Ovary (tissue), 3 donors: ENCODE measurements at regions not wholly inside any gene's neighbourhood (a gene's known extent, or its start where the extent isn't known, plus 50 kb on each side); places are given as distances from the start of the nearest gene placed in this dataset.
"Not testable (repeated sequence)": the region's sequence is repeated elsewhere in the genome, so short reads cannot be mapped to it uniquely, and the experiment has no call there.

Experiments
- POLR2A ChIP-seq: fragments of 450-650 bp; IDR thresholded peaks from one replicate; pipeline ENCODE4 v1.6.1; 2017; ENCODE audit warnings: antibody characterized with exemption, mild to moderate bottlenecking, moderate library complexity
- TF ChIP-seq, protein P1 (sequence below), 3 donors: fragments of 450-650 bp in 2 of 3; fragments of 200-600 bp in 1 of 3; IDR thresholded peaks; one replicate each; pipeline versions ENCODE4 v1.5.1 to v1.8.0; 2016 to 2022; ENCODE audit warnings: antibody characterized with exemption in 3 of 3, mild to moderate bottlenecking in 1 of 3
- donor health status: DM: no; HTN: no; CAD: no.

DNA sequence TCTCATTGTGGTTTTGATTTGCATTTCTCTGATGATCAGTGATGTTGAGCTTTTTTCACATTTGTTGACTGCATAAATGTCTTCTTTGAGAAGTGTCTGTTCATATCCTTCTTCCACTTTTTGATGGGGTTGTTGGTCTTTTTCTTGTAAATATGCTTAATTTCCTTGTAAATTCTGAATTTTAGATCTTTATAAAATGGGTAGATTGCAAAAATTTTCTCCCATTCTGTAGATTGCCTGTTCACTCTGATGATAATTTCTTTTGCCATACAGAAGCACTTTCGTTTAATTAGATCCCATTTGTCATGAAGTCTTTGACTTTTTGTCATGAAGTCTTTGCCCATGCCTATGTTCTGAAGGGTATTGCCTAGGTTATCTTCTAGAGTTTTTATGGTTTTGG is 817.5 kb downstream of the STPG2 start:
- not testable (repeated sequence) for TF ChIP-seq POLR2A
- TF ChIP-seq, protein P1, sequence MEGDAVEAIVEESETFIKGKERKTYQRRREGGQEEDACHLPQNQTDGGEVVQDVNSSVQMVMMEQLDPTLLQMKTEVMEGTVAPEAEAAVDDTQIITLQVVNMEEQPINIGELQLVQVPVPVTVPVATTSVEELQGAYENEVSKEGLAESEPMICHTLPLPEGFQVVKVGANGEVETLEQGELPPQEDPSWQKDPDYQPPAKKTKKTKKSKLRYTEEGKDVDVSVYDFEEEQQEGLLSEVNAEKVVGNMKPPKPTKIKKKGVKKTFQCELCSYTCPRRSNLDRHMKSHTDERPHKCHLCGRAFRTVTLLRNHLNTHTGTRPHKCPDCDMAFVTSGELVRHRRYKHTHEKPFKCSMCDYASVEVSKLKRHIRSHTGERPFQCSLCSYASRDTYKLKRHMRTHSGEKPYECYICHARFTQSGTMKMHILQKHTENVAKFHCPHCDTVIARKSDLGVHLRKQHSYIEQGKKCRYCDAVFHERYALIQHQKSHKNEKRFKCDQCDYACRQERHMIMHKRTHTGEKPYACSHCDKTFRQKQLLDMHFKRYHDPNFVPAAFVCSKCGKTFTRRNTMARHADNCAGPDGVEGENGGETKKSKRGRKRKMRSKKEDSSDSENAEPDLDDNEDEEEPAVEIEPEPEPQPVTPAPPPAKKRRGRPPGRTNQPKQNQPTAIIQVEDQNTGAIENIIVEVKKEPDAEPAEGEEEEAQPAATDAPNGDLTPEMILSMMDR (IDR thresholded peaks at IDR 0.05): not testable (repeated sequence)
